B cell (primary cell): ENCODE measurements at regions not wholly inside any gene's neighbourhood (a gene's known extent, or its start where the extent isn't known, plus 50 kb on each side); places are given as distances from the start of the nearest gene placed in this dataset.

ENCODE experiments used
- ATAC-seq: fragments of 200-7000 bp; cut with Tn5 transposase; one replicate; pipeline ENCODE4 v1.10.0; 2021; ENCODE audit warnings: low read depth, mild to moderate bottlenecking, moderate number of reproducible peaks, moderate library complexity
- CTCF ChIA-PET: fragments of 350-600 bp; sonication (Branson Sonifier 250); formaldehyde crosslinking; loops from one replicate; lab custom pipeline; 2021; ENCODE audit warnings: antibody characterized with exemption, inconsistent platforms; lab: Charles Lee
- POLR2A ChIA-PET: fragments of 350-600 bp; sonication (Branson Sonifier 250); formaldehyde crosslinking; loops from one replicate; lab custom pipeline; 2021; ENCODE audit warnings: antibody characterized with exemption; lab: Charles Lee
- DNase-seq: peaks from one replicate; pipeline ENCODE4 v3.0.0; 2013
- H2AFZ ChIP-seq: 2 replicates; pipeline ENCODE4 v1.6.1; 2012; ENCODE audit warnings: mild to moderate bottlenecking, low read depth, low read length; ENCODE audit not compliant: insufficient read depth, poor library complexity, severe bottlenecking
- H3K27ac ChIP-seq, 2 donors: 1 replicate in 1 of 2; 2 replicates in 1 of 2; pipeline ENCODE4 v1.5.1; 2012 to 2013; ENCODE audit warnings: low read length in 2 of 2, mild to moderate bottlenecking in 2 of 2, moderate library complexity in 1 of 2
- H3K27me3 ChIP-seq, 4 experiments: fragments of 200-600 bp in 1 of 4; sonication (generic) in 1 of 4; replicated peaks in 1 of 4; 1 replicate in 2 of 4; 2 replicates in 2 of 4; pipeline versions ENCODE4 v1.6.1 to v1.7.0; 2013 to 2016; ENCODE audit warnings: low read length in 3 of 4, mild to moderate bottlenecking in 2 of 4, mixed read lengths in 1 of 4, moderate library complexity in 1 of 4; ENCODE audit not compliant: insufficient read depth in 4 of 4, control insufficient read depth in 3 of 4; ENCODE audit errors: control extremely low read depth in 1 of 4
- H3K36me3 ChIP-seq, 2 experiments: replicated peaks in 1 of 2; 1 replicate in 1 of 2; 2 replicates in 1 of 2; pipeline versions ENCODE4 v1.6.1 to v1.7.1; 2013; ENCODE audit warnings: low read length in 1 of 2; ENCODE audit not compliant: insufficient read depth in 2 of 2, control insufficient read depth in 1 of 2; ENCODE audit errors: control extremely low read depth in 1 of 2, extremely low read depth in 1 of 2
- H3K4me1 ChIP-seq, 2 donors: fragments of 200-600 bp in 1 of 2; sonication (generic) in 1 of 2; 1 replicate in 1 of 2; 2 replicates in 1 of 2; pipeline versions ENCODE4 v1.5.1 to v1.6.1; 2013 to 2017; ENCODE audit warnings: low read length in 2 of 2; ENCODE audit not compliant: control insufficient read depth in 2 of 2, insufficient read depth in 2 of 2
- H3K4me2 ChIP-seq: replicated peaks from 2 replicates; pipeline ENCODE3; 2012; ENCODE audit warnings: mild to moderate bottlenecking, low read depth, low read length; ENCODE audit not compliant: poor library complexity, severe bottlenecking
- H3K4me3 ChIP-seq, 5 experiments: fragments of 200-600 bp in 1 of 5; sonication (generic) in 1 of 5; 1 replicate in 3 of 5; 2 replicates in 2 of 5; pipeline versions ENCODE4 v1.5.1 to v1.7.0; 2011 to 2016; ENCODE audit warnings: low read length in 4 of 5, mild to moderate bottlenecking in 4 of 5, low read depth in 2 of 5, control low read depth in 1 of 5, moderate library complexity in 1 of 5; ENCODE audit not compliant: insufficient read depth in 1 of 5; ENCODE audit errors: control extremely low read depth in 1 of 5, extremely low read depth in 1 of 5
- H3K79me2 ChIP-seq: fragments of 200-600 bp; sonication (generic); one replicate; pipeline ENCODE4 v1.6.0; 2016; ENCODE audit warnings: low read length; ENCODE audit not compliant: control insufficient read depth, insufficient read depth
- H3K9ac ChIP-seq: fragments of 200-600 bp; sonication (generic); 2 replicates; pipeline ENCODE4 v1.6.1; 2017; ENCODE audit warnings: mild to moderate bottlenecking, low read length, moderate library complexity
- H3K9me3 ChIP-seq, 3 donors: one replicate each; pipeline versions ENCODE4 v1.6.1 to v1.7.1; 2013; ENCODE audit warnings: low read length in 2 of 3; ENCODE audit not compliant: control insufficient read depth in 2 of 3, insufficient read depth in 1 of 3; ENCODE audit errors: control extremely low read depth in 1 of 3
- H4K20me1 ChIP-seq: 2 replicates; pipeline ENCODE4 v1.6.0; 2012; ENCODE audit warnings: mild to moderate bottlenecking, low read length; ENCODE audit not compliant: insufficient read depth, control insufficient read depth, poor library complexity, severe bottlenecking
- H3K27ac Mint-ChIP-seq: one replicate; pipeline ENCODE4 v1.8.0; 2021; ENCODE audit warnings: mixed read lengths
- H3K27me3 Mint-ChIP-seq: one replicate; pipeline ENCODE4 v1.8.0; 2021; ENCODE audit warnings: mixed read lengths
- H3K4me1 Mint-ChIP-seq: one replicate; pipeline ENCODE4 v1.8.0; 2021; ENCODE audit warnings: mixed read lengths
- H3K4me3 Mint-ChIP-seq: one replicate; pipeline ENCODE4 v1.8.0; 2021; ENCODE audit warnings: mixed read lengths
- H3K9me3 Mint-ChIP-seq: one replicate; pipeline ENCODE4 v1.8.0; 2022; ENCODE audit warnings: mixed read lengths; ENCODE audit not compliant: insufficient read depth
- CTCF ChIP-seq: fragments of 200-600 bp; IDR thresholded peaks from one replicate; pipeline ENCODE4 v1.8.0; 2022; ENCODE audit warnings: antibody characterized with exemption, mild to moderate bottlenecking
- EZH2 ChIP-seq: IDR thresholded peaks from 2 replicates; pipeline ENCODE4 v1.6.1; 2012; ENCODE audit warnings: borderline replicate concordance, low read depth, mild to moderate bottlenecking, moderate library complexity, low read length; ENCODE audit not compliant: insufficient read depth, poor library complexity, severe bottlenecking
- WGBS: methylation state at CpG from one replicate; pipeline ENCODE4 v1.1.5; 2013; ENCODE audit warnings: missing lambda C conversion rate; ENCODE audit not compliant: insufficient coverage; 5-methylcytosine and 5-hydroxymethylcytosine counted together
- intact Hi-C: fragments of 100-400 bp; cut with micrococcal nuclease; formaldehyde crosslinking; loops from one replicate; pipeline ENCODE4 v1.10.0; 2022

- no peak overlapping the region for H3K4me2 ChIP-seq
- CTCF ChIA-PET, result no interaction called here
- no peak overlapping the region for H3K4me3 ChIP-seq
- Mint-ChIP-seq H3K4me3 (no peak overlapping the region), H3K27me3 (peaks cover 4% of the 10 kb centered on the region), H3K9me3 (no peaks in the 10 kb centered on the region), H3K27ac (no peak overlapping the region), H3K4me1 (no peaks in the 10 kb centered on the region)
- POLR2A ChIA-PET, result no interaction called here
- no peak overlapping the region for H2AFZ ChIP-seq
- H3K9me3 ChIP-seq, result no peaks in the 10 kb centered on the region
- no peaks in the 10 kb centered on the region for H3K27me3 ChIP-seq
- intact Hi-C loops, result no loop called here
- no peaks in the 10 kb centered on the region for H3K79me2 ChIP-seq
- no peak for ATAC-seq
- no peaks in the 10 kb centered on the region for H4K20me1 ChIP-seq
- DNase-seq, result no peak
- TF ChIP-seq CTCF (no peak), EZH2 (no peak)
- no peak overlapping the region for H3K9ac ChIP-seq
- no peak overlapping the region for H3K27ac ChIP-seq
- no peaks in the 10 kb centered on the region for H3K4me1 ChIP-seq
- no CpG with 5 or more reads among the region's 2 CpGs for WGBS
- no peaks in the 10 kb centered on the region for H3K36me3 ChIP-seq
These were observed 255.0 kb downstream of the HACE1 start for GRCh38 chr6:104604685-104605084.

DNA sequence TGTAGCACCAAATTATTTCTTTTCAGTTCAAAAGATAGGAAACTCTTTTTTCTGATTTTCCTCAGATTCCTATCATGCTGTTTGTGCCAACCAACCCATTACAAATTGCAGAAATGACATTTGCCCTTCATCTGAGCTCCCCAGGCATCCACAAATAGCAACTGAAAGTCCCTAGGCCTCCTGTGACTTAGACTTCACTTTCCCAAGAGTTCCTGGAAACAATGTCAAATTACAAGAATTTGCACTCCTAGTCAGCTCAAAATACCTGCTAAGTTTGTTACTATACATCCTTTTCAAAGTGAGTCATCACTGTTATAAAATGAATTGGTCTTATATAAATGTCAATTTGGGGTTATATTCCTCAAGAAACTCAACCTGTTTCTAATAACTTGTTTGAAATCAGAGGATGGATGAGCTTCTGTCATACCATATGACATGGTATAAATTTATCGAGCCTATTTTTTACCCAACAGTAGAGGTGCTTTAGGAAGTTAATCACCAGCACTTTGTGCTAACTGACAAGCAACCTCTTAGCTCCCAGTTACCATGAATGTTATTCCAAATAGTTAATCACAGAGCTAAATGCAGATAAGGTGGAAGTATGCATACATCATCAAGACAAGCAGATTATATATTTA lies 256.5 kb downstream of the HACE1 start:
- intact Hi-C loops, result no loop called here
- Histone ChIP-seq H3K27ac (no peak overlapping the region), H3K9me3 (no peaks in the 10 kb centered on the region), H3K9ac (no peak overlapping the region), H2AFZ (no peak overlapping the region), H3K4me2 (no peak overlapping the region), H3K79me2 (no peaks in the 10 kb centered on the region), H3K36me3 (no peaks in the 10 kb centered on the region), H3K4me3 (no peak overlapping the region), H3K27me3 (no peaks in the 10 kb centered on the region), H3K4me1 (no peaks in the 10 kb centered on the region), H4K20me1 (no peaks in the 10 kb centered on the region)
- no peak overlapping the region for H3K4me3 Mint-ChIP-seq
- TF ChIP-seq CTCF (no peak), EZH2 (no peak)
- no CpG with 5 or more reads among the region's 1 CpG for WGBS
- H3K9me3 Mint-ChIP-seq, result no peaks in the 10 kb centered on the region
- H3K27me3 Mint-ChIP-seq, result no peaks in the 10 kb centered on the region
- ATAC-seq, result no peak
- H3K4me1 Mint-ChIP-seq, result no peaks in the 10 kb centered on the region
- ChIA-PET CTCF (no interaction called here), POLR2A (no interaction called here)
- H3K27ac Mint-ChIP-seq, result no peak overlapping the region
- DNase-seq, result no peak
